Endothelial cell (in vitro differentiated cells): ENCODE measurements at regions not wholly inside any gene's neighbourhood (a gene's known extent, or its start where the extent isn't known, plus 50 kb on each side); places are given as distances from the start of the nearest gene placed in this dataset.

Experiments
- DNase-seq: peaks from one replicate; pipeline ENCODE4 v3.0.0; 2021; ENCODE audit warnings: low spot score
- H3K27ac Mint-ChIP-seq: one replicate; pipeline ENCODE4 v1.8.0; 2021; ENCODE audit warnings: mixed read lengths, inconsistent platforms; ENCODE audit not compliant: unreplicated experiment
- H3K27me3 Mint-ChIP-seq: one replicate; pipeline ENCODE4 v1.8.0; 2021; ENCODE audit warnings: mild to moderate bottlenecking, moderate library complexity, mixed read lengths, inconsistent platforms; ENCODE audit not compliant: unreplicated experiment
- H3K36me3 Mint-ChIP-seq: one replicate; pipeline ENCODE4 v1.8.0; 2021; ENCODE audit warnings: mild to moderate bottlenecking, low read depth, mixed read lengths, inconsistent platforms; ENCODE audit not compliant: unreplicated experiment
- H3K4me1 Mint-ChIP-seq: one replicate; pipeline ENCODE4 v1.8.0; 2021; ENCODE audit warnings: mild to moderate bottlenecking, mixed read lengths, inconsistent platforms; ENCODE audit not compliant: unreplicated experiment
- H3K4me3 Mint-ChIP-seq: one replicate; pipeline ENCODE4 v1.8.0; 2021; ENCODE audit warnings: mild to moderate bottlenecking, mixed read lengths, inconsistent platforms; ENCODE audit not compliant: unreplicated experiment
- H3K9me3 Mint-ChIP-seq: one replicate; pipeline ENCODE4 v1.8.0; 2021; ENCODE audit warnings: mixed read lengths, inconsistent platforms; ENCODE audit not compliant: unreplicated experiment
- TF ChIP-seq, protein P1 (sequence below): fragments of 200-600 bp; sonication (generic); IDR thresholded peaks from one replicate; pipeline ENCODE4 v1.5.0; 2021; ENCODE audit warnings: antibody characterized with exemption; ENCODE audit not compliant: unreplicated experiment

DNA sequence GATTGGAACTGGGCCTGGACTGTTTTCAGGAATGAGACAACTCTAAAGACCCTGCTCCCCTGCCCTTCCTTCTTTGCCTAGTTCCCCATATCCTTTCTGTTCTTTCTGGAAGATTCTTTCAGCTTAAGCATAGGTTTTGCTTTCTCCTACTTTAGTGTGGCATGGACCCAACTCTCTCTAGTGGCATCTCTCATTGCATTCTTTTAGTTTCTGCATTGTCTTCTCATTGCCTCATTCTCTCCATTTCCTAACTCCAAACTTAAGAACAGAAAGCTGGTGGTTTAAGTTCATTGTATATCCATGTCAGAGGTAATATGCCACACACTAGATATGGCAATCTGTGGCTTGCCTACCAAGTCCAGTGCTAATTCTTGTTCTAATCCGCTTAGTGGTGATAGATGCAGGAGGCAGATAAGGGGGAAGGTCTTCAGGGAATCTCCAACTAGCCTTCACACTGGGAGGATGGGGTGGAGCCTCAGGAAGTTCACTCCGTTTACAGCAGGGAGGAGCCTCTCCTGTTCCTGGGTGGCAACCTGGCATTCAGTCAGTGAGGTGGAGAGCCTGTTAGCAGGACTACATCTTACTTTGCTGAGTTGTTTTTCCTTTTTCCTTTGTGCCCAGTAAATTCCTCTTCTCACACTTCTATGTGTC is 165.1 kb upstream of the LMNTD1 start:
- no peak overlapping the region for H3K27ac Mint-ChIP-seq
- H3K27me3 Mint-ChIP-seq = peaks cover 2% of the 10 kb centered on the region
- no peak for DNase-seq
- no peak overlapping the region for H3K4me3 Mint-ChIP-seq
- no peaks in the 10 kb centered on the region for H3K36me3 Mint-ChIP-seq
- TF ChIP-seq, protein P1, sequence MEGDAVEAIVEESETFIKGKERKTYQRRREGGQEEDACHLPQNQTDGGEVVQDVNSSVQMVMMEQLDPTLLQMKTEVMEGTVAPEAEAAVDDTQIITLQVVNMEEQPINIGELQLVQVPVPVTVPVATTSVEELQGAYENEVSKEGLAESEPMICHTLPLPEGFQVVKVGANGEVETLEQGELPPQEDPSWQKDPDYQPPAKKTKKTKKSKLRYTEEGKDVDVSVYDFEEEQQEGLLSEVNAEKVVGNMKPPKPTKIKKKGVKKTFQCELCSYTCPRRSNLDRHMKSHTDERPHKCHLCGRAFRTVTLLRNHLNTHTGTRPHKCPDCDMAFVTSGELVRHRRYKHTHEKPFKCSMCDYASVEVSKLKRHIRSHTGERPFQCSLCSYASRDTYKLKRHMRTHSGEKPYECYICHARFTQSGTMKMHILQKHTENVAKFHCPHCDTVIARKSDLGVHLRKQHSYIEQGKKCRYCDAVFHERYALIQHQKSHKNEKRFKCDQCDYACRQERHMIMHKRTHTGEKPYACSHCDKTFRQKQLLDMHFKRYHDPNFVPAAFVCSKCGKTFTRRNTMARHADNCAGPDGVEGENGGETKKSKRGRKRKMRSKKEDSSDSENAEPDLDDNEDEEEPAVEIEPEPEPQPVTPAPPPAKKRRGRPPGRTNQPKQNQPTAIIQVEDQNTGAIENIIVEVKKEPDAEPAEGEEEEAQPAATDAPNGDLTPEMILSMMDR = no peak
- H3K9me3 Mint-ChIP-seq = no peaks in the 10 kb centered on the region
- H3K4me1 Mint-ChIP-seq = peaks cover 3% of the 10 kb centered on the region

DNA sequence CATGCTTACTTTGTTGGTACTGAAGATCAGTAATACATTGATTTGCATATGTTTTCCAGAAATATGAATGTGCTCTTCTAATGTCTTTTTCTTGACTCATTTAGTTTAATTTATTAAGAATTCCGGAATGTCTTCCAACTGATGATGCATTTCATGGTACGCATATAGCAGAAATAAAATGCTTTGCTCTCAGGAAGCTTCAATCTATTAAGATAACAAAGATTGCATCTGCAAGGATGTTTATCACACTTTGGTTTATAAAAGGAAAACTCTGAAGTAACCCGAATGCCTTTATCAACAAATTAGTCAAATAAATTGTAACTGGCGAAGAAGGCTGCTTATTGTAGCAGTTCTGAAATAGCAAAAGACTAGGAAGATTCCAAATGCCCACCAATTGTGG is 166.4 kb upstream of the LMNTD1 start:
- Mint-ChIP-seq H3K9me3 (no peaks in the 10 kb centered on the region), H3K27me3 (peaks cover 2% of the 10 kb centered on the region), H3K4me1 (peaks cover 3% of the 10 kb centered on the region), H3K4me3 (no peak overlapping the region), H3K27ac (no peak overlapping the region), H3K36me3 (no peaks in the 10 kb centered on the region)
- TF ChIP-seq, protein P1 = no peak
- DNase-seq = no peak

DNA sequence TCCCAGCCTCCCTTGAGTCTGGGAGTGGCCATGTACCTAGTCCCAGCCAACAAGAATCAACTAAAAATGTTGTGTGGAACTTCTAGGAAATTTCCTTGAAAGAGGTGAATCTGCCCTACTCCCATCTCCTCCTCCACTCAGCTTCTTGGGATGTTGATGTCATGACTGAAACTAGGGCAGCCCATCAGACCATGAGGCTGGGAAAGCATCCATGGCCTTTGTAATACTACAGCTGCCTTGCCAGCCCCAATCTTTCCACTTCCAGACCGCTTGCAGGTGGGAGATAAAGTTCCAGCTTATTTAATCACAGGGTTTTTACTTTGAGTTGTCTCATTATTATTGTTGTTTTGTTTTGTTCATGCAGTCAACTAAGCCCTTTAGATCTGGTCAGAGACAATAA is 170.3 kb upstream of the LMNTD1 start:
- TF ChIP-seq, protein P1 = no peak
- Mint-ChIP-seq H3K36me3 (no peaks in the 10 kb centered on the region), H3K4me1 (peaks cover 3% of the 10 kb centered on the region), H3K4me3 (no peak overlapping the region), H3K27me3 (no peaks in the 10 kb centered on the region), H3K27ac (no peak overlapping the region), H3K9me3 (no peaks in the 10 kb centered on the region)
- no peak for DNase-seq

DNA sequence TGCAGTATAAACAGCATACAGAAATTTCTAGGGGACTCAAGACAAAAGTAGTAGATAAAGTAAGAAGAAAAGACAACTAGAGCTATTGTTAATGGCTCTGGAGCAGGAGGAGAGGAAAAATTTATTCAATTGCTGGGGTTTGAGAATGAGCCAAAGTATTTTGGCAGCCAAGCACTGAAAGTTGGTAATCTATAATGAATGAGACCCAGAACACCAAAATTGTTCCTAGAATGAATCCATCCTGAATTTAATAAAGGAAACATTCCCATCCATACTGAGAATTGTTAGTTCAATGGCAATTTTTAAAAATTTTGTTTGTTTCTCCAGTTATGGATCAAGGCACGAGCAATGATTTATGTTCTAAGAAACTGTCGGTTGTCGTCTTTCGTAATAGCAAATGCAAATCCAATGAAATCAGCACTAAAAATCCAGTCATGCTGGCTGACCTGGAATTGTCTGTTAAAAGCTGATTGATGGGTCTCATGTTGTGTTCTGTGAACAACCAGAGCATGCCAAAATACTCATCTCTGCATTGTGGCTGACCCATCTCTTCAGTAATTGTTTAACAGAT is 170.9 kb upstream of the LMNTD1 start:
- TF ChIP-seq, protein P1 = no peak
- Mint-ChIP-seq H3K27ac (no peak overlapping the region), H3K4me3 (no peak overlapping the region), H3K9me3 (no peaks in the 10 kb centered on the region), H3K4me1 (peaks cover under 1% of the 10 kb centered on the region), H3K27me3 (no peaks in the 10 kb centered on the region), H3K36me3 (no peaks in the 10 kb centered on the region)
- no peak for DNase-seq

DNA sequence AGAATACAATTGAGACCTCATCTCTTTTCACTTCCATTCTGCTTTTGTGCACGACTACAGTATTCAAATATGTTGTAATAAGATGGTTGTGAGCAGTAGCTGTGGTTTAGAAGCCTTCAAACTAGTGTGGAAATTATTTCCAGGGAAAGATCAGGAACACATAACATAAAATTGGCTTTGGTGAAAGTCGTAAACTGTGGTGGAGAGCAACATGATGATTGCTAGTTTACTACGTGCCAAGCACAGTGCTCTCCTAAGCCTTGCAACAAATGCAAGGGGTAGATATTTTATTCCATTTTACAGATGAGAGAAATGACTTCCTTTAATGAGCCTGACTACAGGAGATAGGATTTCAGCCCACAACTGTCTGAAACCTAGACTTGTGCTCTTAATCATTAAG is 172.4 kb upstream of the LMNTD1 start:
- Mint-ChIP-seq H3K36me3 (no peaks in the 10 kb centered on the region), H3K27me3 (no peaks in the 10 kb centered on the region), H3K4me1 (no peaks in the 10 kb centered on the region), H3K27ac (no peak overlapping the region), H3K9me3 (no peaks in the 10 kb centered on the region), H3K4me3 (no peak overlapping the region)
- TF ChIP-seq, protein P1 = no peak
- no peak for DNase-seq
